ENCODE measurements at regions not wholly inside any gene's neighbourhood (a gene's known extent, or its start where the extent isn't known, plus 50 kb on each side); places are given as distances from the start of the nearest gene placed in this dataset.

DNA sequence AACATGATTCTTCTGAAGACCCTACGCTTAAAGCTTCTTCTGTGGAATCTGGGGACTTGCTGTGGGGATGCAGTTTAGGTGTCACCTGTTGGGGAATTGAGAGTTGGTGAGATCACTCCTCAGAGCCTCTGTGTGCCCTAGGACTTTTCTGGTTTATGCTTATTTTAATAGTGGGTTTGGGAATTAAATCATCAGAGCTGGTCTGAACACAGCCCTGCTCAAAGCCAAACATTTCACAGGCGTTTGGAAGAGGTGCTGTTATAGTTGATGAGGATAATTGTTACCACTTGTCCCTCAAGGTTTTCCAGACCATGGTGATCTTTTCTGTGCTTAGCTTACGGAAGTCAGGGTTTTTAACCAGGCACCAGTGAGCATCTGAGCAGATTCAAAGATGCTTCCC is 106.1 kb downstream of the EBLN1 start:
- Mint-ChIP-seq H3K4me1 (ENCODE audit: low read depth) (no peaks in the 10 kb centered on the region), H3K36me3 (ENCODE audit: low read depth) (no peaks in the 10 kb centered on the region), H3K4me3 (no peak overlapping the region), H3K9me3 (no peaks in the 10 kb centered on the region), H3K27ac (no peak overlapping the region), H3K27me3 (ENCODE audit: insufficient read depth) (no peaks in the 10 kb centered on the region; the same call in 1 of the 2 replicates)
- no peak for DNase-seq
- TF ChIP-seq, protein P1, sequence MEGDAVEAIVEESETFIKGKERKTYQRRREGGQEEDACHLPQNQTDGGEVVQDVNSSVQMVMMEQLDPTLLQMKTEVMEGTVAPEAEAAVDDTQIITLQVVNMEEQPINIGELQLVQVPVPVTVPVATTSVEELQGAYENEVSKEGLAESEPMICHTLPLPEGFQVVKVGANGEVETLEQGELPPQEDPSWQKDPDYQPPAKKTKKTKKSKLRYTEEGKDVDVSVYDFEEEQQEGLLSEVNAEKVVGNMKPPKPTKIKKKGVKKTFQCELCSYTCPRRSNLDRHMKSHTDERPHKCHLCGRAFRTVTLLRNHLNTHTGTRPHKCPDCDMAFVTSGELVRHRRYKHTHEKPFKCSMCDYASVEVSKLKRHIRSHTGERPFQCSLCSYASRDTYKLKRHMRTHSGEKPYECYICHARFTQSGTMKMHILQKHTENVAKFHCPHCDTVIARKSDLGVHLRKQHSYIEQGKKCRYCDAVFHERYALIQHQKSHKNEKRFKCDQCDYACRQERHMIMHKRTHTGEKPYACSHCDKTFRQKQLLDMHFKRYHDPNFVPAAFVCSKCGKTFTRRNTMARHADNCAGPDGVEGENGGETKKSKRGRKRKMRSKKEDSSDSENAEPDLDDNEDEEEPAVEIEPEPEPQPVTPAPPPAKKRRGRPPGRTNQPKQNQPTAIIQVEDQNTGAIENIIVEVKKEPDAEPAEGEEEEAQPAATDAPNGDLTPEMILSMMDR (IDR thresholded peaks at IDR 0.05), result no peak

DNA sequence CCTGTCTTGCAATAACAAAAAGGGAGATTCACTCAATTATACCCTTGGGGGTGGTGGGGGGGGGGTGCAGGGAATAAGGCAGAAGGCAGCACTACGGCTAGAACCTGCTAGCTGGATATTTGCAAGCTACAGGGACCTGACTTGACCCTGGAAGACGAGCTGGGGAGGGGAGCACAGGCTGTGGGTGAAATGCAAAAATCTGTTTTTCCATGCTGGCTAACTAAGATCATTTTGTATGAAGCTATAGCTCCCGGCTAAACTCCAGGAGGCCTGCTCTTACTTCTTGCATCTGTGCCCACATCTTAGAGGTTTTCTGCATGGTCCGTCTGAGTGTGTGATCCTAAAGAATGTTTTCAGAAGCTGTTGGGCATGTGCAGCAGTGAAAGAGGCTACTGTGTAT is 106.6 kb downstream of the EBLN1 start:
- Mint-ChIP-seq H3K4me1 (ENCODE audit: low read depth) (no peaks in the 10 kb centered on the region), H3K4me3 (no peak overlapping the region), H3K36me3 (ENCODE audit: low read depth) (no peaks in the 10 kb centered on the region), H3K9me3 (no peaks in the 10 kb centered on the region), H3K27me3 (ENCODE audit: insufficient read depth) (no peaks in the 10 kb centered on the region; the same call in 1 of the 2 replicates), H3K27ac (no peak overlapping the region)
- TF ChIP-seq, protein P1 (IDR thresholded peaks at IDR 0.05), result no peak
- no peak for DNase-seq

DNA sequence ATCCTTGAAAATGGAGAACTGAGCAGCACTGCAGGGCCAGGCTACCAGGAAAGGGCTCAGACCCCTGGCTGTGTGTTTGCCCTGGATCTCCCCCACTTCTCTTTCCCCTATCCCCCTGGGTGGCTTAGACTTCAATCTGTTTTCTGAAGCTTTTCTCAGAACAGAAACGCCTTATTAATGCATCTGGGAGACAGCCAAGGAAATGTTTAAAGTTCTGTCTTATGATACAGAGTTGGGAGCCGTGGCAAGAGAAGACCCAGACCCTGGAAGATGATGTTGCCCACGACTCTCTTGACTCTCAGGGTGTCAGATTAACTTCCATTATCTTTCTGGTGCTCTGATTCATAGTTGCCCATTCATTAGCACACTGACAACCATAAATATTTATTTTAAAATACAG is 107.1 kb downstream of the EBLN1 start:
- TF ChIP-seq, protein P1 (IDR thresholded peaks at IDR 0.05), result no peak
- no peaks in the 10 kb centered on the region for H3K9me3 Mint-ChIP-seq
- H3K27ac Mint-ChIP-seq, result no peak overlapping the region
- no peaks in the 10 kb centered on the region for H3K4me1 Mint-ChIP-seq (ENCODE audit: low read depth)
- H3K4me3 Mint-ChIP-seq, result no peak overlapping the region
- no peaks in the 10 kb centered on the region for H3K36me3 Mint-ChIP-seq (ENCODE audit: low read depth)
- no peak for DNase-seq
- no peaks in the 10 kb centered on the region; the same call in 1 of the 2 replicates for H3K27me3 Mint-ChIP-seq (ENCODE audit: insufficient read depth)

DNA sequence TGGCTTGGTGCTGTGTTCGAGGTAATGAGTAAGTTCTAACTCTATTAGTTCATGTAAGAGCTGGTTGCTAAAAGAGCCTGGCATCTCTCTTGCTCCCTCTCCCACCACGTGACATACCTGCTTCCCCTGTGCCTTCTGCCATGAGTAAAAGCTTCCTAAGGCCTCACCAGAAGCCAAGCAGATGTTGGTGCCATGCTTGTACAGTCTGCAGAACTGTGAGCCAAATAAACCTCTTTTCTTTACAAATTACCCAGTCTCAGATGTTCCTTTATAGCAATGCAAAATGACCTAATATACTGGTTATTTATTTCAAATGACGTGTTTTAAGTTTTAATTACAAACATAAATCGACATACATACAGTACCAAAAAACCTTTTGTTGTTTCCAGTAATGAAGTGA is 101.7 kb upstream of the DNAJC1 start:
- DNase-seq, result no peak
- H3K4me1 Mint-ChIP-seq (ENCODE audit: low read depth), result no peaks in the 10 kb centered on the region
- H3K27me3 Mint-ChIP-seq (ENCODE audit: insufficient read depth), result peaks cover 2% of the 10 kb centered on the region; the same call in 1 of the 2 replicates
- no peak overlapping the region for H3K4me3 Mint-ChIP-seq
- no peak overlapping the region for H3K27ac Mint-ChIP-seq
- TF ChIP-seq, protein P1 (IDR thresholded peaks at IDR 0.05), result no peak
- H3K9me3 Mint-ChIP-seq, result peaks cover 4% of the 10 kb centered on the region; the same call in 1 of the 2 replicates
- no peaks in the 10 kb centered on the region for H3K36me3 Mint-ChIP-seq (ENCODE audit: low read depth)

DNA sequence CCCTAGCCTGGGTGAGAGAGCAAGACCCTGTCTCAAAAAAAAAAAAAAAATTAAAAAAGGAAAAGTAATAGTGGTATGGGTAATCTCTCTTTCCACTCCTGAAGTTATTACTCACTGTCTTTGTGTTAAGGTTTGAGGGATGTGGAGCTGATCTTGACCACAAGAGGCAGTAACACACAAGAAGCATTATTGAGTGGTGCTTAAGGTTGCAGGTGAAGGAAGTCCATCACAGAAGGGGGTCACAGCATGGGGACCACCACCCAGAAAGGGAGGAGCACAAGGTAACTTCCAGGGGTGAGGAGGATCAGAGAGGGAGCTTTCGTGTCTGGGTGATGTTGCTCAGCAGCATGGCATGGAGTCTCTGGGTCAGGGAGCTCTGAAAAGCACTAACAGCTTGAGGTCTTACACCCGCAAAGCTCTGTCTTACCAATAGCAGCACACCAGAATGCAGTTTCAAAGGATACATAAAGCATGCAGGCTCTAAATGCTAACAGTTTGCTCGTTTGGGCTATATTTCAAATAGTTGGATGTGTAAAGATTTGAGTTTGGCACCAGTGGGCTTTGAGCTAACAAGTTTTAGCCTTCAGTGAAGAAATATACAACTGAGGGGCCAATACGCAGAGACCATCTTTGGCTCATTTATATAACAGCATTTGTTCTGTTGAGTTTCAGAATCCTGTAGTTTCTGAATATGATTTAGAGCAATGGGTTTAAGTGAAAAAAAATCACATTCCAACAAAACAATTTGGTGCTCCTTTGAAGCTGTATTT is 100.4 kb upstream of the DNAJC1 start:
- Mint-ChIP-seq H3K9me3 (peaks cover 4% of the 10 kb centered on the region; the same call in 1 of the 2 replicates), H3K4me3 (no peak overlapping the region), H3K4me1 (ENCODE audit: low read depth) (no peaks in the 10 kb centered on the region), H3K36me3 (ENCODE audit: low read depth) (no peaks in the 10 kb centered on the region), H3K27me3 (ENCODE audit: insufficient read depth) (peaks cover 2% of the 10 kb centered on the region; the same call in 1 of the 2 replicates), H3K27ac (no peak overlapping the region)
- no peak for DNase-seq
- TF ChIP-seq, protein P1 (IDR thresholded peaks at IDR 0.05), result peak; percentile 20; the same call in 1 of the 2 replicates

Data from HFFc6 (cell line).